Endothelial cell (in vitro differentiated cells): ENCODE measurements at regions not wholly inside any gene's neighbourhood (a gene's known extent, or its start where the extent isn't known, plus 50 kb on each side); places are given as distances from the start of the nearest gene placed in this dataset.

Experiments
- DNase-seq: peaks from one replicate; pipeline ENCODE4 v3.0.0; 2021; ENCODE audit warnings: low spot score
- H3K27ac Mint-ChIP-seq: one replicate; pipeline ENCODE4 v1.8.0; 2021; ENCODE audit warnings: mixed read lengths, inconsistent platforms; ENCODE audit not compliant: unreplicated experiment
- H3K27me3 Mint-ChIP-seq: one replicate; pipeline ENCODE4 v1.8.0; 2021; ENCODE audit warnings: mild to moderate bottlenecking, moderate library complexity, mixed read lengths, inconsistent platforms; ENCODE audit not compliant: unreplicated experiment
- H3K36me3 Mint-ChIP-seq: one replicate; pipeline ENCODE4 v1.8.0; 2021; ENCODE audit warnings: mild to moderate bottlenecking, low read depth, mixed read lengths, inconsistent platforms; ENCODE audit not compliant: unreplicated experiment
- H3K4me1 Mint-ChIP-seq: one replicate; pipeline ENCODE4 v1.8.0; 2021; ENCODE audit warnings: mild to moderate bottlenecking, mixed read lengths, inconsistent platforms; ENCODE audit not compliant: unreplicated experiment
- H3K4me3 Mint-ChIP-seq: one replicate; pipeline ENCODE4 v1.8.0; 2021; ENCODE audit warnings: mild to moderate bottlenecking, mixed read lengths, inconsistent platforms; ENCODE audit not compliant: unreplicated experiment
- H3K9me3 Mint-ChIP-seq: one replicate; pipeline ENCODE4 v1.8.0; 2021; ENCODE audit warnings: mixed read lengths, inconsistent platforms; ENCODE audit not compliant: unreplicated experiment
- CTCF ChIP-seq: fragments of 200-600 bp; sonication (generic); IDR thresholded peaks from one replicate; pipeline ENCODE4 v1.5.0; 2021; ENCODE audit warnings: antibody characterized with exemption; ENCODE audit not compliant: unreplicated experiment

- Mint-ChIP-seq H3K9me3 (no peaks in the 10 kb centered on the region), H3K27ac (no peak overlapping the region), H3K36me3 (no peaks in the 10 kb centered on the region), H3K4me3 (no peak overlapping the region), H3K27me3 (peaks cover 2% of the 10 kb centered on the region), H3K4me1 (no peaks in the 10 kb centered on the region)
- TF ChIP-seq CTCF: no peak
- no peak for DNase-seq
Measured at GRCh38 chr2:180456801-180457200, 449.7 kb upstream of the CWC22 start.

GRCh38 chr2:180450841-180451240 is 443.7 kb upstream of the CWC22 start:
- no peaks in the 10 kb centered on the region for H3K36me3 Mint-ChIP-seq
- no peak overlapping the region for H3K4me3 Mint-ChIP-seq
- H3K9me3 Mint-ChIP-seq: no peaks in the 10 kb centered on the region
- no peak for DNase-seq
- TF ChIP-seq CTCF: no peak
- no peaks in the 10 kb centered on the region for H3K4me1 Mint-ChIP-seq
- peaks cover 2% of the 10 kb centered on the region for H3K27me3 Mint-ChIP-seq
- H3K27ac Mint-ChIP-seq: no peak overlapping the region

- no peak overlapping the region for H3K4me3 Mint-ChIP-seq
- H3K36me3 Mint-ChIP-seq: no peaks in the 10 kb centered on the region
- H3K4me1 Mint-ChIP-seq: no peaks in the 10 kb centered on the region
- TF ChIP-seq CTCF: no peak
- DNase-seq: no peak
- no peaks in the 10 kb centered on the region for H3K9me3 Mint-ChIP-seq
- H3K27me3 Mint-ChIP-seq: peaks cover 2% of the 10 kb centered on the region
- no peak overlapping the region for H3K27ac Mint-ChIP-seq
Measured at GRCh38 chr2:180449171-180449915, 442.2 kb upstream of the CWC22 start.

GRCh38 chr2:180446492-180446891 is 439.4 kb upstream of the CWC22 start:
- no peak overlapping the region for H3K27ac Mint-ChIP-seq
- H3K4me1 Mint-ChIP-seq: no peaks in the 10 kb centered on the region
- no peaks in the 10 kb centered on the region for H3K36me3 Mint-ChIP-seq
- DNase-seq: no peak
- no peaks in the 10 kb centered on the region for H3K27me3 Mint-ChIP-seq
- H3K4me3 Mint-ChIP-seq: no peak overlapping the region
- no peaks in the 10 kb centered on the region for H3K9me3 Mint-ChIP-seq
- no peak for TF ChIP-seq CTCF

- no peaks in the 10 kb centered on the region for H3K4me1 Mint-ChIP-seq
- H3K4me3 Mint-ChIP-seq: no peak overlapping the region
- no peaks in the 10 kb centered on the region for H3K27me3 Mint-ChIP-seq
Measured at GRCh38 chr2:180443888-180444287, 436.8 kb upstream of the CWC22 start.

More at GRCh38 chr2:180443888-180444287, 436.8 kb upstream of the CWC22 start:
- TF ChIP-seq CTCF: no peak
- Mint-ChIP-seq H3K9me3 (no peaks in the 10 kb centered on the region), H3K27ac (no peak overlapping the region), H3K36me3 (no peaks in the 10 kb centered on the region)
- DNase-seq: no peak
